SU-DHL-6 (cell line): ENCODE measurements at regions not wholly inside any gene's neighbourhood (a gene's known extent, or its start where the extent isn't known, plus 50 kb on each side); places are given as distances from the start of the nearest gene placed in this dataset.

ENCODE experiments used
- EZH2phosphoT487 ChIP-seq: fragments of 200-600 bp; sonication (generic), shearing (Covaris generic); conservative IDR thresholded peaks from 2 replicates; pipeline ENCODE4 v1.6.1; 2018; ENCODE audit warnings: mild to moderate bottlenecking, antibody characterized with exemption, low read length, moderate library complexity, mixed read lengths
- TF ChIP-seq, protein P1 (sequence below): fragments of 200-600 bp; sonication (generic); IDR thresholded peaks from one replicate; pipeline ENCODE4 v1.5.1; 2017; ENCODE audit warnings: antibody characterized with exemption, mild to moderate bottlenecking, low read length, moderate library complexity; ENCODE audit not compliant: insufficient read depth, poor library complexity, severe bottlenecking

DNA sequence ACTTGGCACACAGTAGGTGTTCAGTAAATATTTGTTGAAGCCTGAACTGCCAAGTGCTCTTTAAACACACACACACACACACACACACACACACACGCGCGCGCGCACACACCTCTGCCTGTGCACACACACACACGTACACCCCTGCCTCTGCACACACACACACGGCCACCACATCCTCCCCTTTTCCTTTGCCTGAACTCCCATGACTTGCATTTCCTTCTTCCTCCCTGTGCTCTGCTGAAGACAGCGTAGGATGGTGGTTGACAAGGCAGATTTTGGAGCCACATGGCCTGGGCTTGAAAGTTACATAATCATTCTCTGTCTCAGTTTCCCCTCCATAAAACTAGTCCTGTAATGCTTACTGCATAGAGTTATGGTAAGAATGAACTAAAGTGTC, 712.3 kb downstream of the PTPRU start:
- TF ChIP-seq, protein P1, sequence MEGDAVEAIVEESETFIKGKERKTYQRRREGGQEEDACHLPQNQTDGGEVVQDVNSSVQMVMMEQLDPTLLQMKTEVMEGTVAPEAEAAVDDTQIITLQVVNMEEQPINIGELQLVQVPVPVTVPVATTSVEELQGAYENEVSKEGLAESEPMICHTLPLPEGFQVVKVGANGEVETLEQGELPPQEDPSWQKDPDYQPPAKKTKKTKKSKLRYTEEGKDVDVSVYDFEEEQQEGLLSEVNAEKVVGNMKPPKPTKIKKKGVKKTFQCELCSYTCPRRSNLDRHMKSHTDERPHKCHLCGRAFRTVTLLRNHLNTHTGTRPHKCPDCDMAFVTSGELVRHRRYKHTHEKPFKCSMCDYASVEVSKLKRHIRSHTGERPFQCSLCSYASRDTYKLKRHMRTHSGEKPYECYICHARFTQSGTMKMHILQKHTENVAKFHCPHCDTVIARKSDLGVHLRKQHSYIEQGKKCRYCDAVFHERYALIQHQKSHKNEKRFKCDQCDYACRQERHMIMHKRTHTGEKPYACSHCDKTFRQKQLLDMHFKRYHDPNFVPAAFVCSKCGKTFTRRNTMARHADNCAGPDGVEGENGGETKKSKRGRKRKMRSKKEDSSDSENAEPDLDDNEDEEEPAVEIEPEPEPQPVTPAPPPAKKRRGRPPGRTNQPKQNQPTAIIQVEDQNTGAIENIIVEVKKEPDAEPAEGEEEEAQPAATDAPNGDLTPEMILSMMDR, result no peak
- no peak for TF ChIP-seq EZH2phosphoT487
